ENCODE measurements at regions not wholly inside any gene's neighbourhood (a gene's known extent, or its start where the extent isn't known, plus 50 kb on each side); places are given as distances from the start of the nearest gene placed in this dataset.
"Not testable (repeated sequence)": the region's sequence is repeated elsewhere in the genome, so short reads cannot be mapped to it uniquely, and the experiment has no call there.

DNA sequence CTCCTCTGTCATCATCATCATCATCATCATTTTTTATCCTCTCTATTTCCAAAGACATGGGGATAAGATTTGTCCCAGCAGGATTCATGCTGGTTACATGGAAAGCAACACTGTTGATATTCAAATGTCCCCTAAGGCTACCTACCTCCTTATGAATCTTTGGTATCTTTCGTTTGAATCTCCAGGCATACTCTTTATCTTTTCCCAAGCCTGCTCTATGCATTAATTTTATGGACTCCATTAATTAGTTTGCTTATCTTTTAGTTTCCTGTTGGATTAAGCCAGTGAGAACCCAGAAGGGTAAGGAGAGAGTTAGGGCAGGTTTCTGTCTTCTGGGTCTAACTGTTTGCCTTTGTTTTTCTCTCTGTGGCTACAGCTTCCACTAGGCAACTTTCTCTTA lies 129.6 kb upstream of the GOT2 start:
- Mint-ChIP-seq H3K36me3 (no peaks in the 10 kb centered on the region), H3K4me3 (no peak overlapping the region), H3K4me1 (no peaks in the 10 kb centered on the region), H3K27ac (no peak overlapping the region), H3K9me3 (peaks cover 0 to 8% (median 0%) of the 10 kb centered on the region in 7 donors), H3K27me3 (no peaks in the 10 kb centered on the region)
- no peaks in the 10 kb centered on the region for H3K36me3 ChIP-seq (ENCODE audit: control insufficient read depth, insufficient read depth, low read length)
- ATAC-seq (ENCODE audit: low read depth in 2 of 2) (no peak), DNase-seq (no peak)
- H3K27me3 ChIP-seq (ENCODE audit: control insufficient read depth, insufficient read depth, low read length), result no peaks in the 10 kb centered on the region
- H3K4me1 ChIP-seq (ENCODE audit: control insufficient read depth, insufficient read depth, low read length, poor library complexity, severe bottlenecking), result no peaks in the 10 kb centered on the region
- H3K4me3 ChIP-seq (ENCODE audit: low read depth, low read length), result no peak overlapping the region
- H3K27ac ChIP-seq (ENCODE audit: insufficient read depth, low read length, poor library complexity, severe bottlenecking), result no peak overlapping the region
- H3K9me3 ChIP-seq (ENCODE audit: control insufficient read depth in 2 of 2, low read length in 2 of 2), result no peaks in the 10 kb centered on the region

GRCh38 chr16:58863042-58863441 lies 128.9 kb upstream of the GOT2 start:
- H3K27me3 ChIP-seq (ENCODE audit: control insufficient read depth, insufficient read depth, low read length), result no peaks in the 10 kb centered on the region
- no peaks in the 10 kb centered on the region for H3K4me1 Mint-ChIP-seq
- no peak overlapping the region for H3K27ac Mint-ChIP-seq
- no peaks in the 10 kb centered on the region for H3K36me3 Mint-ChIP-seq
- ATAC-seq (ENCODE audit: low read depth in 2 of 2) (no peak), DNase-seq (no peak)
- peaks cover 0 to 8% (median 2%) of the 10 kb centered on the region in 7 donors for H3K9me3 Mint-ChIP-seq
- no peak overlapping the region for H3K4me3 Mint-ChIP-seq
- no peaks in the 10 kb centered on the region for H3K4me1 ChIP-seq (ENCODE audit: control insufficient read depth, insufficient read depth, low read length, poor library complexity, severe bottlenecking)
- no peaks in the 10 kb centered on the region for H3K9me3 ChIP-seq (ENCODE audit: control insufficient read depth in 2 of 2, low read length in 2 of 2)
- no peak overlapping the region for H3K27ac ChIP-seq (ENCODE audit: insufficient read depth, low read length, poor library complexity, severe bottlenecking)
- H3K4me3 ChIP-seq (ENCODE audit: low read depth, low read length), result no peak overlapping the region
- peaks cover 3% of the 10 kb centered on the region for H3K27me3 Mint-ChIP-seq
- H3K36me3 ChIP-seq (ENCODE audit: control insufficient read depth, insufficient read depth, low read length), result no peaks in the 10 kb centered on the region

- H3K27me3 Mint-ChIP-seq, result peaks cover 4% of the 10 kb centered on the region
- H3K9me3 Mint-ChIP-seq, result peaks cover 0 to 8% (median 2%) of the 10 kb centered on the region in 7 donors
- Histone ChIP-seq H3K27ac (ENCODE audit: insufficient read depth, low read length, poor library complexity, severe bottlenecking) (no peak overlapping the region), H3K36me3 (ENCODE audit: control insufficient read depth, insufficient read depth, low read length) (no peaks in the 10 kb centered on the region), H3K4me3 (ENCODE audit: low read depth, low read length) (no peak overlapping the region), H3K4me1 (ENCODE audit: control insufficient read depth, insufficient read depth, low read length, poor library complexity, severe bottlenecking) (no peaks in the 10 kb centered on the region), H3K27me3 (ENCODE audit: control insufficient read depth, insufficient read depth, low read length) (peaks cover 1% of the 10 kb centered on the region), H3K9me3 (ENCODE audit: control insufficient read depth in 2 of 2, low read length in 2 of 2) (no peaks in the 10 kb centered on the region)
- ATAC-seq (ENCODE audit: low read depth in 2 of 2), result no peak
- H3K36me3 Mint-ChIP-seq, result no peaks in the 10 kb centered on the region
- DNase-seq, result no peak
- H3K27ac Mint-ChIP-seq, result no peak overlapping the region
- H3K4me3 Mint-ChIP-seq, result no peak overlapping the region
- H3K4me1 Mint-ChIP-seq, result no peaks in the 10 kb centered on the region
These were observed 128.4 kb upstream of the GOT2 start for GRCh38 chr16:58862334-58863021.

- Mint-ChIP-seq H3K27me3 (peaks cover 4% of the 10 kb centered on the region), H3K9me3 (peaks cover 0 to 5% (median 2%) of the 10 kb centered on the region in 7 donors), H3K4me3 (no peak overlapping the region), H3K4me1 (no peaks in the 10 kb centered on the region), H3K27ac (no peak overlapping the region), H3K36me3 (no peaks in the 10 kb centered on the region)
- H3K27ac ChIP-seq (ENCODE audit: insufficient read depth, low read length, poor library complexity, severe bottlenecking), result no peak overlapping the region
- H3K4me3 ChIP-seq (ENCODE audit: low read depth, low read length), result no peak overlapping the region
- H3K4me1 ChIP-seq (ENCODE audit: control insufficient read depth, insufficient read depth, low read length, poor library complexity, severe bottlenecking), result no peaks in the 10 kb centered on the region
- no peaks in the 10 kb centered on the region for H3K9me3 ChIP-seq (ENCODE audit: control insufficient read depth in 2 of 2, low read length in 2 of 2)
- no peak for DNase-seq
- ATAC-seq (ENCODE audit: low read depth in 2 of 2), result no peak
- no peaks in the 10 kb centered on the region for H3K36me3 ChIP-seq (ENCODE audit: control insufficient read depth, insufficient read depth, low read length)
- H3K27me3 ChIP-seq (ENCODE audit: control insufficient read depth, insufficient read depth, low read length), result peaks cover 1% of the 10 kb centered on the region
These were observed 126.0 kb upstream of the GOT2 start for GRCh38 chr16:58859958-58860669.

- not testable (repeated sequence) for H3K4me3 Mint-ChIP-seq; H3K36me3 Mint-ChIP-seq; H3K27ac ChIP-seq (ENCODE audit: insufficient read depth, low read length, poor library complexity, severe bottlenecking); H3K36me3 ChIP-seq (ENCODE audit: control insufficient read depth, insufficient read depth, low read length); H3K4me1 Mint-ChIP-seq; H3K27me3 Mint-ChIP-seq; H3K9me3 Mint-ChIP-seq; H3K4me3 ChIP-seq (ENCODE audit: low read depth, low read length); H3K27ac Mint-ChIP-seq; H3K4me1 ChIP-seq (ENCODE audit: control insufficient read depth, insufficient read depth, low read length, poor library complexity, severe bottlenecking); H3K27me3 ChIP-seq (ENCODE audit: control insufficient read depth, insufficient read depth, low read length); DNase-seq; H3K9me3 ChIP-seq (ENCODE audit: control insufficient read depth in 2 of 2, low read length in 2 of 2); ATAC-seq (ENCODE audit: low read depth in 2 of 2)
These were observed 124.5 kb upstream of the GOT2 start for GRCh38 chr16:58858577-58858976.

- ATAC-seq (ENCODE audit: low read depth in 2 of 2), result no peak
- Histone ChIP-seq H3K9me3 (ENCODE audit: control insufficient read depth in 2 of 2, low read length in 2 of 2) (no peaks in the 10 kb centered on the region), H3K27ac (ENCODE audit: insufficient read depth, low read length, poor library complexity, severe bottlenecking) (no peak overlapping the region), H3K36me3 (ENCODE audit: control insufficient read depth, insufficient read depth, low read length) (no peaks in the 10 kb centered on the region), H3K27me3 (ENCODE audit: control insufficient read depth, insufficient read depth, low read length) (peaks cover 1% of the 10 kb centered on the region), H3K4me3 (ENCODE audit: low read depth, low read length) (no peak overlapping the region), H3K4me1 (ENCODE audit: control insufficient read depth, insufficient read depth, low read length, poor library complexity, severe bottlenecking) (no peaks in the 10 kb centered on the region)
- no peak overlapping the region for H3K4me3 Mint-ChIP-seq
- H3K9me3 Mint-ChIP-seq, result peaks cover 0 to 5% (median 0%) of the 10 kb centered on the region in 7 donors
- peaks cover 4% of the 10 kb centered on the region for H3K27me3 Mint-ChIP-seq
- H3K27ac Mint-ChIP-seq, result no peak overlapping the region
- DNase-seq, result no peak
- H3K36me3 Mint-ChIP-seq, result no peaks in the 10 kb centered on the region
- H3K4me1 Mint-ChIP-seq, result peaks cover 0 to 5% (median 0%) of the 10 kb centered on the region in 4 donors
These were observed 121.3 kb upstream of the GOT2 start for GRCh38 chr16:58855291-58855863.

GRCh38 chr16:58853854-58854791 lies 120.0 kb upstream of the GOT2 start:
- Mint-ChIP-seq H3K27me3 (peaks cover 4% of the 10 kb centered on the region), H3K4me1 (peaks cover 0 to 5% (median 0%) of the 10 kb centered on the region in 4 donors), H3K9me3 (peaks cover 0 to 3% (median 0%) of the 10 kb centered on the region in 7 donors), H3K36me3 (no peaks in the 10 kb centered on the region), H3K4me3 (no peak overlapping the region), H3K27ac (no peak overlapping the region)
- Histone ChIP-seq H3K36me3 (ENCODE audit: control insufficient read depth, insufficient read depth, low read length) (no peaks in the 10 kb centered on the region), H3K4me3 (ENCODE audit: low read depth, low read length) (no peak overlapping the region), H3K4me1 (ENCODE audit: control insufficient read depth, insufficient read depth, low read length, poor library complexity, severe bottlenecking) (no peaks in the 10 kb centered on the region), H3K9me3 (ENCODE audit: control insufficient read depth in 2 of 2, low read length in 2 of 2) (no peaks in the 10 kb centered on the region), H3K27me3 (ENCODE audit: control insufficient read depth, insufficient read depth, low read length) (peaks cover 1% of the 10 kb centered on the region), H3K27ac (ENCODE audit: insufficient read depth, low read length, poor library complexity, severe bottlenecking) (no peak overlapping the region)
- no peak for DNase-seq
- ATAC-seq (ENCODE audit: low read depth in 2 of 2), result no peak

Data from CD4-positive, CD25-positive, alpha-beta regulatory T cell (primary cell).